A549 (cell line): ENCODE measurements at regions not wholly inside any gene's neighbourhood (a gene's known extent, or its start where the extent isn't known, plus 50 kb on each side); places are given as distances from the start of the nearest gene placed in this dataset.

Experiments used
- ATAC-seq, 2 experiments: fragments of 200-7000 bp in 1 of 2; fragments of >200 bp in 1 of 2; cut with Nextera tagmentation in 1 of 2; cut with Tn5 transposase in 1 of 2; 3 replicates each; pipeline versions ENCODE4 v1.8.0 to v1.9.1; 2018 to 2020; ENCODE audit warnings: mild to moderate bottlenecking in 1 of 2, moderate library complexity in 1 of 2
- CTCF ChIA-PET: fragments of 300-600 bp; sonication (Branson Sonifier 250); formaldehyde crosslinking; extraction: SDS; loops from one replicate; lab custom pipeline; 2021; ENCODE audit warnings: antibody characterized with exemption, inconsistent platforms; lab: Yijun Ruan, JAX
- POLR2A ChIA-PET: fragments of 350-600 bp; formaldehyde crosslinking; extraction: SDS; loops from one replicate; lab custom pipeline; 2021; ENCODE audit warnings: antibody characterized with exemption, inconsistent platforms; lab: Yijun Ruan, JAX
- DNase-seq, 2 experiments: peaks; one replicate each; pipeline versions ENCODE4 v3.0.0 to v3.0.0-alpha.2; 2011 to 2016; ENCODE audit warnings: low read depth in 1 of 2, low spot score in 1 of 2
- FAIRE-seq: peaks from 2 replicates; lab custom pipeline; 2011; peaks lifted over from hg19 to GRCh38; lab: Jason Lieb, UNC
- H3K27ac ChIP-seq, 2 experiments: fragments of >200 bp; sonication (Bioruptor Twin); formaldehyde crosslinking; 3 replicates each; pipeline ENCODE4 v1.5.1; 2016 to 2017
- H3K4me1 ChIP-seq: fragments of >200 bp; sonication (Bioruptor Twin); formaldehyde crosslinking; 3 replicates; pipeline ENCODE4 v1.6.1; 2016
- H3K4me2 ChIP-seq: fragments of >200 bp; sonication (Bioruptor Twin); formaldehyde crosslinking; 3 replicates; pipeline ENCODE4 v1.6.1; 2016
- H3K4me3 ChIP-seq: fragments of >200 bp; sonication (Bioruptor Twin); formaldehyde crosslinking; 3 replicates; pipeline ENCODE4 v1.5.1; 2016
- H3K9me3 ChIP-seq: fragments of >200 bp; sonication (Bioruptor Twin); formaldehyde crosslinking; 3 replicates; pipeline ENCODE4 v1.6.1; 2016
- BHLHE40 ChIP-seq: IDR thresholded peaks from 2 replicates; pipeline ENCODE4 v1.6.1; 2012; ENCODE audit warnings: low read depth, low read length, inconsistent platforms
- CBX8 ChIP-seq: fragments of 200-600 bp; sonication (generic); IDR thresholded peaks from 2 replicates; pipeline ENCODE4 v1.6.1; 2016
- CHD4 ChIP-seq: fragments of 200-600 bp; sonication (generic); IDR thresholded peaks from 2 replicates; pipeline ENCODE4 v1.6.1; 2016; ENCODE audit warnings: antibody characterized with exemption, mild to moderate bottlenecking, borderline replicate concordance
- EHF ChIP-seq: fragments of 250-450 bp; sonication (Bioruptor Pico); IDR thresholded peaks from 2 replicates; pipeline ENCODE4 v1.5.0; 2020; ENCODE audit warnings: mild to moderate bottlenecking
- EHMT2 ChIP-seq: fragments of 200-600 bp; sonication (generic); IDR thresholded peaks from 2 replicates; pipeline ENCODE4 v1.6.1; 2016; ENCODE audit warnings: antibody characterized with exemption, low read depth, mild to moderate bottlenecking, moderate library complexity
- ELK1 ChIP-seq: fragments of 150-350 bp; IDR thresholded peaks from 2 replicates; pipeline ENCODE4 v1.6.1; 2014; ENCODE audit warnings: low read depth, mild to moderate bottlenecking, low read length
- EP300 ChIP-seq, 2 experiments: fragments of >200 bp; sonication (Bioruptor Twin); formaldehyde crosslinking; IDR thresholded peaks; 2 replicates in 1 of 2; 3 replicates in 1 of 2; pipeline ENCODE4 v1.6.1; 2016 to 2017
- ESRRA ChIP-seq: fragments of 150-350 bp; IDR thresholded peaks from 2 replicates; pipeline ENCODE4 v1.6.1; 2014; ENCODE audit warnings: mild to moderate bottlenecking, low read length, borderline replicate concordance
- FOSB ChIP-seq: fragments of 250-450 bp; sonication (Bioruptor Pico); IDR thresholded peaks from 2 replicates; pipeline ENCODE4 v1.5.0; 2020; ENCODE audit warnings: mild to moderate bottlenecking, moderate library complexity
- HEYL ChIP-seq: fragments of 250-450 bp; sonication (Bioruptor Pico); IDR thresholded peaks from 2 replicates; pipeline ENCODE4 v1.8.0; 2021; ENCODE audit warnings: mild to moderate bottlenecking, moderate library complexity
- HOXA7 ChIP-seq: fragments of 250-450 bp; sonication (Bioruptor Pico); IDR thresholded peaks from 2 replicates; pipeline ENCODE4 v1.5.0; 2020; ENCODE audit warnings: mild to moderate bottlenecking, moderate library complexity
- HOXB13 ChIP-seq: fragments of 250-450 bp; sonication (Bioruptor Pico); IDR thresholded peaks from 2 replicates; pipeline ENCODE4 v1.5.0; 2020; ENCODE audit warnings: low read depth, mild to moderate bottlenecking, moderate library complexity
- JUN ChIP-seq, 2 experiments: fragments of >200 bp; sonication (Bioruptor Twin); formaldehyde crosslinking; IDR thresholded peaks; 2 replicates in 1 of 2; 3 replicates in 1 of 2; pipeline ENCODE4 v1.6.1; 2016 to 2017
- KDM1A ChIP-seq: fragments of 200-600 bp; sonication (generic); IDR thresholded peaks from 2 replicates; pipeline ENCODE4 v1.6.1; 2016; ENCODE audit warnings: low read depth, mild to moderate bottlenecking
- KDM5A ChIP-seq: fragments of 200-600 bp; sonication (generic); IDR thresholded peaks from 2 replicates; pipeline ENCODE4 v1.6.1; 2016; ENCODE audit warnings: antibody characterized with exemption, mild to moderate bottlenecking
- MAFK ChIP-seq: fragments of 450-650 bp; IDR thresholded peaks from 2 replicates; pipeline ENCODE4 v1.6.1; 2014; ENCODE audit not compliant: partially characterized antibody
- MAX ChIP-seq: IDR thresholded peaks from 2 replicates; pipeline ENCODE4 v1.6.1; 2012
- MYC ChIP-seq: IDR thresholded peaks from 2 replicates; pipeline ENCODE4 v1.6.1; 2012; ENCODE audit warnings: mild to moderate bottlenecking, inconsistent platforms, low read length, improper control_type of control experiment, borderline replicate concordance
- NFE2L2 ChIP-seq: fragments of 150-350 bp; conservative IDR thresholded peaks from 2 replicates; pipeline ENCODE4 v1.6.1; 2014; ENCODE audit warnings: low read length
- NPAS2 ChIP-seq: fragments of 250-450 bp; sonication (Bioruptor Pico); IDR thresholded peaks from 2 replicates; pipeline ENCODE4 v1.8.0; 2022; ENCODE audit warnings: mild to moderate bottlenecking, moderate library complexity, borderline replicate concordance
- PHF8 ChIP-seq: fragments of 200-600 bp; sonication (generic); IDR thresholded peaks from 2 replicates; pipeline ENCODE4 v1.6.1; 2016; ENCODE audit warnings: low read depth, mild to moderate bottlenecking, antibody characterized with exemption, moderate library complexity, borderline replicate concordance
- POLR2A ChIP-seq: IDR thresholded peaks from 2 replicates; pipeline ENCODE4 v1.6.1; 2012; ENCODE audit warnings: mild to moderate bottlenecking, low read length
- POLR2AphosphoS2 ChIP-seq: conservative IDR thresholded peaks from 2 replicates; pipeline ENCODE4 v1.6.1; 2012; ENCODE audit warnings: low read length, improper control_type of control experiment, inconsistent platforms
- SMC3 ChIP-seq: fragments of >200 bp; sonication (Bioruptor Twin); formaldehyde crosslinking; IDR thresholded peaks from 3 replicates; pipeline ENCODE4 v1.6.1; 2018; ENCODE audit warnings: inconsistent platforms
- TFCP2L1 ChIP-seq: fragments of 250-450 bp; sonication (Bioruptor Pico); IDR thresholded peaks from 2 replicates; pipeline ENCODE4 v1.5.0; 2021; ENCODE audit warnings: mild to moderate bottlenecking
- USF2 ChIP-seq: fragments of 450-650 bp; IDR thresholded peaks from 2 replicates; pipeline ENCODE4 v1.6.1; 2014; ENCODE audit warnings: antibody characterized with exemption
- ZNF302 ChIP-seq: fragments of 250-450 bp; sonication (Bioruptor Pico); IDR thresholded peaks from 2 replicates; pipeline ENCODE4 v1.9.0; 2021; ENCODE audit warnings: inconsistent platforms, mild to moderate bottlenecking, moderate library complexity
- TF ChIP-seq, protein P1 (sequence below): fragments of >200 bp; sonication (Bioruptor Twin); formaldehyde crosslinking; IDR thresholded peaks from 2 replicates; pipeline ENCODE4 v1.6.1; 2016
- TF ChIP-seq, protein P2 (sequence below): fragments of 250-450 bp; sonication (Bioruptor Pico); IDR thresholded peaks from 2 replicates; pipeline ENCODE4 v1.5.0; 2021; ENCODE audit warnings: mild to moderate bottlenecking, moderate library complexity, borderline replicate concordance

- TF ChIP-seq ZNF302 (CRISPR knock-in tag) (no peak), POLR2AphosphoS2 (no peak), ELK1 (no peak), NFE2L2 (no peak), EP300 (IDR thresholded peaks at IDR 0.05) (no peak), PHF8 (no peak), CBX8 (no peak), NPAS2 (CRISPR knock-in tag) (no peak)
Observed at GRCh38 chr6:74976701-74977100, 229.2 kb downstream of the COL12A1 start (continued).

- CTCF ChIA-PET, result no interaction called here
Observed at GRCh38 chr6:74976026-74976425, 229.8 kb downstream of the COL12A1 start.

DNA sequence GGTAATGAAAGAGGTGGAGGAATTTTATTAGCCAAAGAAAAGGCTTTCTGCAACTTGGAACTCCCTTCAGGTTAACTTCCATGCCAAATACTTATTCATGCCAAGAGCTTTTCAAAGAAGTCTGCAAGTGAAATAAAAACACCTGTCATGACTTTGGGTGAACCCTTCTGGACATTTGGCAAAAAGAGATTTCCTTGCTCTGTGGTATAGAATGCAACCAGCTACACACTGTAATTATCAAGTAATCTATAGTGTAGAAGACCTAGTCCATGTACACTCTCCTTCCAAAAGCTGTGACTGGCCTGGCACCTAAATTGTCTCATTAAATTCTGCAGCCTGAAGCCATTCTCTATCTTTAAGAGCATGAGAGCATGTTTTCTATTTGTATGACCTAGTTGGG is 232.3 kb downstream of the COL12A1 start:
- ATAC-seq, result no peak
- H3K4me2 ChIP-seq, result no peak overlapping the region
- POLR2A ChIA-PET, result no interaction called here
- CTCF ChIA-PET, result no interaction called here
- TF ChIP-seq HEYL (CRISPR knock-in tag), result no peak
- TF ChIP-seq ELK1, result no peak
- TF ChIP-seq NPAS2 (CRISPR knock-in tag), result no peak
- TF ChIP-seq SMC3, result no peak
- no peak for TF ChIP-seq TFCP2L1
- no peak for TF ChIP-seq BHLHE40
- no peak for TF ChIP-seq CBX8
- TF ChIP-seq JUN (IDR thresholded peaks at IDR 0.05), result no peak
- TF ChIP-seq, protein P1, sequence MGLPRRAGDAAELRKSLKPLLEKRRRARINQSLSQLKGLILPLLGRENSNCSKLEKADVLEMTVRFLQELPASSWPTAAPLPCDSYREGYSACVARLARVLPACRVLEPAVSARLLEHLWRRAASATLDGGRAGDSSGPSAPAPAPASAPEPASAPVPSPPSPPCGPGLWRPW, result no peak
- TF ChIP-seq CHD4, result no peak
- no peak for TF ChIP-seq EHF (CRISPR knock-in tag)
- TF ChIP-seq KDM5A, result no peak
- no peak for TF ChIP-seq NFE2L2
- TF ChIP-seq KDM1A, result no peak
- TF ChIP-seq MYC, result no peak
- TF ChIP-seq EHMT2, result no peak
- no peak for TF ChIP-seq MAX
- TF ChIP-seq, protein P2, sequence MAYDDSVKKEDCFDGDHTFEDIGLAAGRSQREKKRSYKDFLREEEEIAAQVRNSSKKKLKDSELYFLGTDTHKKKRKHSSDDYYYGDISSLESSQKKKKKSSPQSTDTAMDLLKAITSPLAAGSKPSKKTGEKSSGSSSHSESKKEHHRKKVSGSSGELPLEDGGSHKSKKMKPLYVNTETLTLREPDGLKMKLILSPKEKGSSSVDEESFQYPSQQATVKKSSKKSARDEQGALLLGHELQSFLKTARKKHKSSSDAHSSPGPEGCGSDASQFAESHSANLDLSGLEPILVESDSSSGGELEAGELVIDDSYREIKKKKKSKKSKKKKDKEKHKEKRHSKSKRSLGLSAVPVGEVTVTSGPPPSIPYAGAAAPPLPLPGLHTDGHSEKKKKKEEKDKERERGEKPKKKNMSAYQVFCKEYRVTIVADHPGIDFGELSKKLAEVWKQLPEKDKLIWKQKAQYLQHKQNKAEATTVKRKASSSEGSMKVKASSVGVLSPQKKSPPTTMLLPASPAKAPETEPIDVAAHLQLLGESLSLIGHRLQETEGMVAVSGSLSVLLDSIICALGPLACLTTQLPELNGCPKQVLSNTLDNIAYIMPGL (CRISPR knock-in tag), result no peak
- TF ChIP-seq ESRRA, result no peak
- TF ChIP-seq FOSB (CRISPR knock-in tag), result no peak
- TF ChIP-seq, all 56 proteins: peak for 0
- Histone ChIP-seq H3K4me1 (no peaks in the 10 kb centered on the region), H3K27ac (no peak overlapping the region), H3K4me3 (no peak overlapping the region), H3K9me3 (no peaks in the 10 kb centered on the region)
- FAIRE-seq (no peak), DNase-seq (no peak)

More at GRCh38 chr6:74976026-74976425, 229.8 kb downstream of the COL12A1 start:
- POLR2A ChIA-PET, result no interaction called here
- no peak for FAIRE-seq
- no peak for DNase-seq
- TF ChIP-seq PHF8 (no peak), POLR2A (no peak), USF2 (no peak), EHMT2 (no peak), HOXB13 (CRISPR knock-in tag) (no peak), ESRRA (no peak), HOXA7 (CRISPR knock-in tag) (no peak), CHD4 (no peak), MAFK (no peak)
- no peak overlapping the region for H3K4me2 ChIP-seq
- no peaks in the 10 kb centered on the region for H3K4me1 ChIP-seq
- H3K4me3 ChIP-seq, result no peak overlapping the region
- ATAC-seq, result no peak
- no peaks in the 10 kb centered on the region for H3K9me3 ChIP-seq
- no peak overlapping the region for H3K27ac ChIP-seq
